ENCODE measurements at regions not wholly inside any gene's neighbourhood (a gene's known extent, or its start where the extent isn't known, plus 50 kb on each side); places are given as distances from the start of the nearest gene placed in this dataset.
A peak's percentile ranks its signal among the peaks of the same experiment; 100 is the strongest.

GRCh38 chr14:101462726-101463565, 98.3 kb upstream of the DIO3 start:
- DNase-seq = peak; percentile 0

GRCh38 chr14:101463566-101464171, 97.6 kb upstream of the DIO3 start:
- DNase-seq = no peak

DNA sequence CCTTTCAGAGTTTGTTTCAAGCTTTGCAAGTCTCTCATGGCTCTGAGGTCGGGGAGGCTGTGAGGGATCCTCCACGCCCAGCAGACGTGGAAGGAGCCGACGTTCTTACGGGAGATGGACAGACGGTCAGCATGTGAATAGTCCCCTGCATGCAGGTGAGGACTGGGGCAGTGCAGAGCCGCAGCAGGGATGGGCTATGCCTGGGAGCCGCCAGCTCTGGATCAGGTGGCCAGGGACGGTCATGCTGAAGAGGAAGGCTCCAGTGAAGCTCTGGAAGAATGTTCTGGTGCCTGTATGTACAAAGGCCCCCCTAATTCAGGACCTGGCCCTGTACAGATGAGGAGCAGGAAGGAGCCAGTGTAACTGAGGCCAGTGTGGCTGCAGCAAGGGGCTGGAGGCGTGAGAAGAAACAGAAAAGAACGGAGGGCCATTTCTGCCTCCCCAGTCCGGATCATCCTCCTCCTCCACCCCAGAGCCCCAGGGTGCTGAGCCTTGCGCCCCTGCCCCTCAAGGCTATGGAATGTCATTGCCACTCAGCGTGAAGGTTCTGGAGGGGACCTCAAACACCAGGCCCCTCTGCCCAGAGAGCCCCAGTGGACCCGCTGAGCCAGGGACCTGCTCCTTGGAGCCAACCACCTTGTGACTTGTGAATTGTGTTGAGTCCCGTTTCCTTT, 96.8 kb upstream of the DIO3 start:
- DNase-seq = peak; percentile 2

DNA sequence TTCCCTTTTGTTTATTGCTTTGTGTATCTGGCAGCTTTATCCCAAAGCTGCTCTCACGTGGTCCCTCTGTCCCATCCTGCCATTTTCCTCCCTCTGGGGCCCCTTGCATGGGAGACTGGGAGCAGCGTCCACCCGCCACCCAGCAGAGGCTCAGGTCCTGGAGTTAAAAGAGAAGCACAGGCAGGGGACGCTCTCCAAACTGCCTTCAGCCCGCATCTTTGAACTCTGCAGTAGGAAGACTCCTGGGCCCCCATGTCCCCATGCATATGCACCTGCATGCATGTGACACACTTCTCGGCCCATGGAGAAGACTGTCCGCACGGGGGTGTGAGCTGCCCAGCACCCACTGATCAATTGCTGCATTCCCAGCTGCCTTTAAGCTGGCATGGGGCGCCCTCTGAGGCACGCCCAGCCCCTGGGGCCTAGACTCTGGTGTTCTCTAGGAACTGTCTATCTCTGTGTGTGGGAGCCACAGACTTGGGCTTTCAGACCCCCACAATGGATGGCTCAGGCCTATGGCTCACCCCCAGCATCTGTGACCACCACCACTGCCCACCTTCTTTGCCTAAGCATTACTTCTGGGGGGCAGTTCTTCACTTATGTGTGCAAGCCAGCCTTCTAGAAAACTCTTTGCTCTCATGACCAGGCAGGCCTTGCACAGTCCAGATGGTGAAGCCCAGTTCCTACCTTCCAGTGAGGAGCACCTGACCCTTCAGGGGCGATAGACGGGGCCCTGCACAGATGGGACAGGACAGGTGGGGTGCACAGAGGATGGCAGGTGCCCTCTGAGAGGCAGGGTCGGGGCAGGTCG, 96.1 kb upstream of the DIO3 start:
- DNase-seq = peak; percentile 3

GRCh38 chr14:101465795-101466448, 95.4 kb upstream of the DIO3 start:
- peak; percentile 4 for DNase-seq

GRCh38 chr14:101466456-101467180, 94.7 kb upstream of the DIO3 start:
- peak; percentile 1 for DNase-seq

DNA sequence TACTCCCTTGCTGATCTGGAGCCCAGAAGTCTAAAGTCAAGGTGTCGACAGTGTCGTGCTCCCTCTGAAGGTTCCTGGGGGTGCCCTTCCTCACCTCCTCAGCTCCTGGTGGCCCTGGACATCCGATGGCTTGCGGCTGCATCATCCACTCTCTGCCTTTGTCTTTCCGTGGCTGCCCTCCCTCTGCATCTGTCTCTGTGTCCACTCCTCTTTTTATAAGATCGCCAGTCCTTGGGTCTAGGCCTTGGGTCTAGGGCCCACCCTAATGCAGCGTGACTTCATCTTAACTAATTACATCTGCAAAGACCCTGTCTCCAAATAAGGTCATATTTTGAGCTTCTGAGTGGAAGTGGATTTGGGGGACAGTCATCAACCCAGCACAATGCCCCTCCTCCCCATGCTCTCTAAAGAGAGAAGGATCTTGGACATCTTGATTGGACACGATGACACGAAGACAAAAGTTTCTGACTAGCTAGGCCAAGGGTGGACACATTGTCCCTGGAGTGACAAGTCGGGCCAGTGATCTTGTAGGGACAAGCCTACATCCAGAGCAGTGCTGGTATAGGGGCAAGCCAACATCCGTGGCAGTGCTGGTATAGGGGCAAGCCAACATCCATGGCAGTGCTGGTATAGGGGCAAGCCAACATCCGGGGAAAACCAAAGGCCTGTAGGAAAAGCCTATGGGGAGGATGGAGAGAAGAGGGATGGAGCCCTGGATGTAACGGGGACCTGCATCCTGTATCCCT, 93.9 kb upstream of the DIO3 start:
- peak; percentile 1 for DNase-seq

DNA sequence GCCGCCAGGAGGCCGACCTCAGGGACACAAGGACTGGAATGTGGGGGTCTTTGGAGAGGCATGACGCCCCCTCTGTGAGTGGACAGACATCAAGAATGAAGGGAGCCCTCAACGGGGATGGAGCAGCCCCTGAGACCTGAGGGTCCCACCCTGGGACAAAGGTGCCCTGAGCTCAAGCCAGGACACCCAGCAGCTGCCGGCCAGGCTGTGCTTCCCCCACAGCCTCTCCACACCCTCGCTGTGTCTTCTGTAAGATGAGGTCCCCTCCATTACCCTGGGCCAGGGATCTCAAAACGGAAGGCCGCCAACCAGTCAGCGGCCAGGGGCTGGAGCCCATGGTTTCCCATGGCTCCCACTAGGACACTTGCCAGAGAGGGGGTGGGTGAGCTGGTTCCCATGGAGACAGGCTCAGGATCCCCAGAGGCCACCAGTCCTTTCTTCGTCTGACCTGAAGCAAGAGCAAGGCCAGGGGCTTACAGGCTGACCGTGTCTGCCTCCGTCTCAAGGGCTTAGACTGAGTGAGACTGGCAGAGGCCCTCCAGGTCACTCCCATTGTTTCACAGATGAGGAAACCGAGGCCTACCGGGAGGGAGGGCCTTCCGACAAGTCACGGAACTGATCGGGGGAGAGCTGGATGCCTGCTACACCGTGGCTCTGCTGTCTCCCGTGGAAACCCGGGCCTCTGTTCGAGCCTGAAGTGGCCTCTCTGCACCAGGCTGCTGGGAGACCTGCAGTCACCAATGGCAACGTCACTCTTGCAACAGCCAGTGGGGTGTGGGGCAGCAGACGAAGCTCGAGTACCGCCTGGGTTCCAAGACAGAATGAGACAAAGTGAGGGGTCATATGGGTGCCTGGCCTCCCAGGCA, 91.7 kb upstream of the DIO3 start:
- peak; percentile 5 for DNase-seq

DNA sequence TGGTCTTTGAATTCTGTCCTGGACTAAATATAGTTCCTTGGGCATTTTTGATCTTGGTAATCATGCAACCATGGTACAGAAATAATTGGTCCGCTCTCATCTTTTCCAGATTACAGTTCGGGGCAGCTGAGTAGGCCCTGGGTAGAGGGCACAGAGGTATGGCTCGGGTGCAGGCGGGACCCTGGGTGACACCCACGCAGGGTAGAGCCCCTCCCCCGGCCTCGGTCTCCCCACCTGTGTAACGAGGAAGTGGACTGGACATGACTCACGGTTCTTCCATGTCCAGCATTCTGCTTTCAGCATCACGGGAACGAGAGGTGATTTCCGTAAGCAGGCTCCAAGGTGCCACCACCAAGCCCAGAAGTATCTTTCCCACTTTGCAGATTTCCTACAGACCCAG, 91.0 kb upstream of the DIO3 start:
- peak; percentile 9 for DNase-seq

DNA sequence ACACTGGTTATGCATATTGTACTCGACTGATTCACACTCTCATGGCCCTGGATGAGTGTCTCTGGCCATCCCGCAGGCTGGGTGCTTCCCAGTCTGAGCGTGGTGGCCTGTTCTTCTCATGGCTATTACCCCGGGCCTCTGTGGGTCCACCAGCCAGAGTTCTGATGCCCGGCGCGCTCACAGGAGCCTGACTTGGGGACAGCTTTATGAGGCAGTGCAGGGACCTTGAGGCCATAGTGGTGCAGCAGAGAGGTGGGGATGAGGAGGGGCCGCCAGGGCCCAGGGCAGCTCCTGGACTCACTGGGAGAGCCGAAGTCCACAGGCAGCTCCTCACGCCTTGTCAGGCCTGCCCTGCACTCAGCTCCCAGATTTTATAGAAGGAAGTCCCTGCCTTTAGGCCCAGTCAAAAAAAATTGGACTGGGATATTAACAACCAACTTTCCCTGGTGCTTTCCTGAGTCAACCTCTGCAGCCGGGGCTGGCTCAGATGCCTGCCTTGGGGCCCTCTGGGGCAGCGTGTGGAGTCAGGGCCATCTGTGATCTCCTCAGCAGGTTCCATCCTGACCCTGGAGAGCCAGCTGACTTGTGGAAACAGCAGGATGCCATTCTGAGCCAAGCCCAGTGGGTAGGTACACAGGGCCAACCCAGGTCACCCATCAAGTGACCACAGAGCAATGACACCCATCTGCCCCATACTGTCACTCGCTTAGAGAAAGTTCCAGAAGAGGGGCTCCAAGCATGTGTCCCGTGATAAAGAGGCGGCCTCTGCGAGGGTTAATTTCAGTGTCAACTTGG, 89.4 kb upstream of the DIO3 start:
- no peak for DNase-seq

DNA sequence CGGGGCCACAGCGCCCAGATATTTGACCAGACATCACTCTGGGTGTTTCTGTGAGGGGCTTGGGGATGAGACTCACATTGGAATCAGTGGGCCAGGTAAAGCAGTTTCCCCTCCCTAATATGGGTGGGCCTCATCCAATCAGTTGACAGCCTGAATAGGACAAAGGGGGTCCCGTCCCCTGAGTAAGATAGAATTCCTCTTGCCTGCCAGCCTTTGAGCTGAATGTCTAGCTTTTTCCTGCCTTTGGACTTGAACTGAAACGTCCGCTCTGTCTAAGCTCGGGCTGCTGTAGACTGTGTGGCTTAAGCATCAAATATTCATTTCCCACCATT, 88.8 kb upstream of the DIO3 start:
- DNase-seq = no peak

- DNase-seq = peak; percentile 3
Measured at GRCh38 chr14:101473045-101473729, 88.1 kb upstream of the DIO3 start.

- peak; percentile 5 for DNase-seq
Measured at GRCh38 chr14:101473795-101474562, 87.3 kb upstream of the DIO3 start.

DNA sequence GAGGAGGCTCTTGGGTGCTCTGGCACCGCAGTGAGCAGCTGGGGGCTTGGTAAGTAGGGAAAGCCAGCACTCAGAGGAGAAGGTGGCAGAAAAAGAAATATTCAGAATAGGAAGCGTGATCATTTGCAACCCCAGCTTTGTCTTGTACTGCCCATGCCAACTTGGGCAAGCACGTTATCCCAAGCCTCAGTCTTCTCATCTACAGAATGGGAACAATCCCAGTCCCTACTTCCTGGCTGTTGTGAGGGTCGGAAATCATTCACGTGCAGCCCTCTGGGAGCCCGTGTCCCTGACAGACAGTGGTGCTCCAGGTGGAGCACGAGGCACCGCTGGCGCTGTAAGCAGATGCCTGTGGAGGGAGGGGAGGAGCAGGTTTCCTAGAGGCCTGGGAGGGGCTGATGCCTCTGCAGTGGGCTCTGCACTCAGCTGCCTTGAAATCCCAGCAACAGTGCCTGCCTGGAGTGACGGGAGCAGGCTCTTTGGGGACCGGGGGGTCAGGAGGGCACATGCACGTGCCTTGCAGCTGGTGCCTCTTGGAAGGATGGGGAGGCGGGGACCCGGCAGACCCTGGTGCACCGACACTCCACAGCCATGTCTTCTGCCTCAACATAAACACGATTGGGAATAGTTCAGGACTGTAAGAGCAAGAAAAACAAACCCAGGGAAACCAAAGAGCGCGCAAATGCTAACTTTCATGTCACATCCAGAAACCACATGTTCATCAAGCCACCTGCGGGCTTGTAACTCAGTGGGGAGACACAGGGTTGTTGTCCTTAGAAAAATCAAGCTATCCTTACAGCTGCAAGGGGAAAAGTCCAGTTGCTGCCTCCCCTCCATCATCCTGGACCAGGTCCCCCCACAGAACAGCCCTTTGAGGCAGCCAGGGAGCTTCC, 86.5 kb upstream of the DIO3 start:
- peak; percentile 8 for DNase-seq

GRCh38 chr14:101475456-101476257, 85.6 kb upstream of the DIO3 start:
- peak; percentile 6 for DNase-seq

All from activated naive CD4-positive, alpha-beta T cell treated with anti-CD3 and anti-CD28 coated beads, Interleukin-2, amount 50 U/mL, for 16 hours (primary cell).